CD14-positive monocyte (primary cell): ENCODE measurements at regions not wholly inside any gene's neighbourhood (a gene's known extent, or its start where the extent isn't known, plus 50 kb on each side); places are given as distances from the start of the nearest gene placed in this dataset.

Experiments used
- DNase-seq, 3 donors: peaks; one replicate each; pipeline ENCODE4 v3.0.0-alpha.2; 2011 to 2022
- H2AFZ ChIP-seq: 2 replicates; pipeline ENCODE4 v1.6.0; 2012; ENCODE audit warnings: mild to moderate bottlenecking, low read depth, low read length, inconsistent platforms; ENCODE audit not compliant: insufficient read depth, poor library complexity, severe bottlenecking
- H3K27ac ChIP-seq, 2 donors: 1 replicate in 1 of 2; 2 replicates in 1 of 2; pipeline ENCODE4 v1.5.1; 2012 to 2013; ENCODE audit warnings: low read length in 2 of 2, control low read depth in 1 of 2, inconsistent platforms in 1 of 2, low read depth in 1 of 2, mild to moderate bottlenecking in 1 of 2
- H3K27me3 ChIP-seq, 2 donors: one replicate each; pipeline versions ENCODE4 v1.6.0 to v1.6.1; 2011 to 2013; ENCODE audit warnings: low read length in 2 of 2; ENCODE audit not compliant: control insufficient read depth in 2 of 2, insufficient read depth in 2 of 2
- H3K36me3 ChIP-seq, 2 donors: replicated peaks in 1 of 2; 1 replicate in 1 of 2; 2 replicates in 1 of 2; pipeline versions ENCODE4 v1.5.1 to v1.6.1; 2012 to 2013; ENCODE audit warnings: low read length in 2 of 2, control low read depth in 1 of 2, inconsistent platforms in 1 of 2, mild to moderate bottlenecking in 1 of 2; ENCODE audit not compliant: insufficient read depth in 2 of 2, control insufficient read depth in 1 of 2
- H3K4me1 ChIP-seq, 2 donors: 1 replicate in 1 of 2; 2 replicates in 1 of 2; pipeline versions ENCODE4 v1.5.1 to v1.6.1; 2012 to 2013; ENCODE audit warnings: low read length in 2 of 2, control low read depth in 1 of 2, inconsistent platforms in 1 of 2, mild to moderate bottlenecking in 1 of 2, moderate library complexity in 1 of 2; ENCODE audit not compliant: insufficient read depth in 2 of 2, control insufficient read depth in 1 of 2
- H3K4me2 ChIP-seq: replicated peaks from 2 replicates; pipeline ENCODE3; 2012; ENCODE audit warnings: low read length, moderate library complexity, mild to moderate bottlenecking; ENCODE audit not compliant: poor library complexity, severe bottlenecking; ENCODE audit errors: extremely low read depth
- H3K4me3 ChIP-seq, 3 experiments: fragments of 200-600 bp in 1 of 3; sonication (generic) in 1 of 3; replicated peaks in 1 of 3; 1 replicate in 2 of 3; 2 replicates in 1 of 3; pipeline ENCODE4 v1.5.1; 2011 to 2013; ENCODE audit warnings: low read length in 3 of 3, mild to moderate bottlenecking in 3 of 3, control low read depth in 2 of 3, low read depth in 2 of 3, inconsistent platforms in 1 of 3, moderate library complexity in 1 of 3
- H3K79me2 ChIP-seq: 2 replicates; pipeline ENCODE4 v1.6.0; 2012; ENCODE audit warnings: mild to moderate bottlenecking, control low read depth, inconsistent platforms, low read length, moderate library complexity; ENCODE audit not compliant: insufficient read depth
- H3K9ac ChIP-seq: 2 replicates; pipeline ENCODE4 v1.6.0; 2017; ENCODE audit warnings: low read length, mild to moderate bottlenecking; ENCODE audit not compliant: insufficient read depth, poor library complexity, severe bottlenecking
- H3K9me3 ChIP-seq, 2 donors: replicated peaks in 1 of 2; 1 replicate in 1 of 2; 2 replicates in 1 of 2; pipeline versions ENCODE4 v1.5.1 to v1.6.1; 2012 to 2013; ENCODE audit warnings: low read length in 2 of 2, control low read depth in 1 of 2; ENCODE audit not compliant: control insufficient read depth in 1 of 2, insufficient read depth in 1 of 2
- H4K20me1 ChIP-seq: 2 replicates; pipeline ENCODE4 v1.6.0; 2012; ENCODE audit warnings: mild to moderate bottlenecking, low read length, control low read depth, moderate library complexity; ENCODE audit not compliant: insufficient read depth
- H3K27ac Mint-ChIP-seq, 7 donors: one replicate each; pipeline ENCODE4 v1.8.0; 2020; ENCODE audit warnings: mild to moderate bottlenecking in 7 of 7, mixed read lengths in 7 of 7, moderate library complexity in 6 of 7, inconsistent platforms in 2 of 7
- H3K27me3 Mint-ChIP-seq, 3 donors: one replicate each; pipeline ENCODE4 v1.8.0; 2021 to 2022; ENCODE audit warnings: low read depth in 3 of 3, mild to moderate bottlenecking in 3 of 3, mixed read lengths in 3 of 3, moderate library complexity in 3 of 3, inconsistent platforms in 1 of 3
- H3K36me3 Mint-ChIP-seq, 2 donors: one replicate each; pipeline ENCODE4 v1.8.0; 2020; ENCODE audit warnings: mixed read lengths in 2 of 2, inconsistent platforms in 1 of 2, mild to moderate bottlenecking in 1 of 2
- H3K4me1 Mint-ChIP-seq: one replicate; pipeline ENCODE4 v1.8.0; 2020; ENCODE audit warnings: mild to moderate bottlenecking, mixed read lengths
- H3K4me3 Mint-ChIP-seq, 2 donors: one replicate each; pipeline ENCODE4 v1.8.0; 2020; ENCODE audit warnings: mild to moderate bottlenecking in 2 of 2, mixed read lengths in 2 of 2, moderate library complexity in 1 of 2
- H3K9me3 Mint-ChIP-seq, 7 donors: one replicate each; pipeline ENCODE4 v1.8.0; 2020 to 2022; ENCODE audit warnings: mixed read lengths in 7 of 7, mild to moderate bottlenecking in 6 of 7, moderate library complexity in 6 of 7, inconsistent platforms in 2 of 7
- WGBS: methylation state at CpG from one replicate; pipeline ENCODE4 v1.1.5; 2013; ENCODE audit warnings: missing lambda C conversion rate; ENCODE audit not compliant: insufficient coverage; 5-methylcytosine and 5-hydroxymethylcytosine counted together
- intact Hi-C, 2 donors: fragments of 100-400 bp; cut with micrococcal nuclease; formaldehyde crosslinking; loops; one replicate each; pipeline versions ENCODE4 v1.15.0 to v1.15.1; 2023
- TF ChIP-seq, protein P1 (sequence below): fragments of 200-600 bp; IDR thresholded peaks from one replicate; pipeline ENCODE4 v1.8.0; 2022; ENCODE audit warnings: antibody characterized with exemption, mild to moderate bottlenecking

DNA sequence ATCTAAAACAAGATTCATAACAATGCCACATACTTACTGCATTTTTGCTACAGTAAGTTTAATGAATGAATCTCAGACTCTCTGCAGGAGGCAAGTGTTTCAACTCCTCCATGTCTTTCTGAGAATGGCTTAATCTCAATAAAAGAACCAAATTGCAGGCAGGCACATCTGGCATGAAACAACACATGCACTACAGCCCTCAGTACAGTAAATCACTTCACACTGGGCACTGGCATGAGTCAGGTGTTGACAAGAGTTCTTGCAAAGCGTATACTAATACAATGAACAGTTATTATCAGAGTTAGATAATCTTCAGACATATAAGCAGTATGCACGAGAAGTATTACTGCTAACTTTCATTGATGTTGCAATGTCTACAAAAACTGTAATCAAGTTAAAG, 1386.8 kb downstream of the MRPL39 start:
- H3K27ac Mint-ChIP-seq: no peak overlapping the region
- WGBS: no CpG with 5 or more reads among the region's 2 CpGs
- H3K4me3 Mint-ChIP-seq: no peak overlapping the region
- no peaks in the 10 kb centered on the region for H3K79me2 ChIP-seq
- H3K9me3 ChIP-seq: no peaks in the 10 kb centered on the region
- intact Hi-C loops: no loop called here
- H3K4me2 ChIP-seq: no peak overlapping the region
- H3K4me3 ChIP-seq: no peak overlapping the region
- no peaks in the 10 kb centered on the region for H3K27me3 ChIP-seq
- TF ChIP-seq, protein P1, sequence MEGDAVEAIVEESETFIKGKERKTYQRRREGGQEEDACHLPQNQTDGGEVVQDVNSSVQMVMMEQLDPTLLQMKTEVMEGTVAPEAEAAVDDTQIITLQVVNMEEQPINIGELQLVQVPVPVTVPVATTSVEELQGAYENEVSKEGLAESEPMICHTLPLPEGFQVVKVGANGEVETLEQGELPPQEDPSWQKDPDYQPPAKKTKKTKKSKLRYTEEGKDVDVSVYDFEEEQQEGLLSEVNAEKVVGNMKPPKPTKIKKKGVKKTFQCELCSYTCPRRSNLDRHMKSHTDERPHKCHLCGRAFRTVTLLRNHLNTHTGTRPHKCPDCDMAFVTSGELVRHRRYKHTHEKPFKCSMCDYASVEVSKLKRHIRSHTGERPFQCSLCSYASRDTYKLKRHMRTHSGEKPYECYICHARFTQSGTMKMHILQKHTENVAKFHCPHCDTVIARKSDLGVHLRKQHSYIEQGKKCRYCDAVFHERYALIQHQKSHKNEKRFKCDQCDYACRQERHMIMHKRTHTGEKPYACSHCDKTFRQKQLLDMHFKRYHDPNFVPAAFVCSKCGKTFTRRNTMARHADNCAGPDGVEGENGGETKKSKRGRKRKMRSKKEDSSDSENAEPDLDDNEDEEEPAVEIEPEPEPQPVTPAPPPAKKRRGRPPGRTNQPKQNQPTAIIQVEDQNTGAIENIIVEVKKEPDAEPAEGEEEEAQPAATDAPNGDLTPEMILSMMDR: no peak
- no peak overlapping the region for H3K27ac ChIP-seq
- no peaks in the 10 kb centered on the region for H4K20me1 ChIP-seq
- no peaks in the 10 kb centered on the region for H3K36me3 ChIP-seq
- no peaks in the 10 kb centered on the region for H3K4me1 ChIP-seq
- H3K27me3 Mint-ChIP-seq: no peaks in the 10 kb centered on the region
- DNase-seq: no peak
- no peak overlapping the region for H3K9ac ChIP-seq
- no peaks in the 10 kb centered on the region for H3K4me1 Mint-ChIP-seq
- H2AFZ ChIP-seq: no peak overlapping the region
- peaks cover 0 to 4% (median 0%) of the 10 kb centered on the region in 7 donors for H3K9me3 Mint-ChIP-seq
- no peaks in the 10 kb centered on the region for H3K36me3 Mint-ChIP-seq

DNA sequence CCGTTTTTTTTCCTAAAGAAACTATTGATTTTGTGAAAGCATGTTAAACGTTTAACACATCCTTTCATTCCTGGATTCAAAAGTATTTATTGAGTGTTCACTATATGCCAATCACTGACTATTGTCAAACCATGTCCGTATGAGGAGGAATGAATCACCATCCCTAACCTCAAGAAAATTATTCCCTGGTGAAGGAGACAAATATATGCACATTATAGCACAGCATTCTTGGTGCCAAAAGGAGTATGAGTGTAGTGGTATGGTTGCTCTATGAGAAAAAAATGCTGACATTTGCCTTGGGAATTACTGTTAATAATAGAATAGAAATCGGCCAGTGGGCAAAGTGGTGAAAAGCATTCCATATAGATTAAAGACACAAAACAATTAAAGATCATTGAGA, 1390.1 kb downstream of the MRPL39 start:
- intact Hi-C loops: no loop called here
- TF ChIP-seq, protein P1: no peak
- Histone ChIP-seq H3K9me3 (no peaks in the 10 kb centered on the region), H3K27ac (no peak overlapping the region), H3K4me2 (no peak overlapping the region), H3K9ac (no peak overlapping the region), H3K36me3 (no peaks in the 10 kb centered on the region), H2AFZ (no peak overlapping the region), H3K79me2 (no peaks in the 10 kb centered on the region), H4K20me1 (no peaks in the 10 kb centered on the region), H3K27me3 (no peaks in the 10 kb centered on the region), H3K4me1 (no peaks in the 10 kb centered on the region), H3K4me3 (no peak overlapping the region)
- H3K27me3 Mint-ChIP-seq: no peaks in the 10 kb centered on the region
- H3K4me3 Mint-ChIP-seq: no peak overlapping the region
- no peaks in the 10 kb centered on the region for H3K4me1 Mint-ChIP-seq
- H3K36me3 Mint-ChIP-seq: no peaks in the 10 kb centered on the region
- H3K9me3 Mint-ChIP-seq: peaks cover 0 to 4% (median 0%) of the 10 kb centered on the region in 7 donors
- no CpG with 5 or more reads among the region's 4 CpGs for WGBS
- no peak for DNase-seq
- H3K27ac Mint-ChIP-seq: no peak overlapping the region
